ENCODE measurements at regions not wholly inside any gene's neighbourhood (a gene's known extent, or its start where the extent isn't known, plus 50 kb on each side); places are given as distances from the start of the nearest gene placed in this dataset.
"Not testable (repeated sequence)": the region's sequence is repeated elsewhere in the genome, so short reads cannot be mapped to it uniquely, and the experiment has no call there.

GRCh38 chr2:113356284-113356683, 77.6 kb upstream of the PAX8 start:
- H3K36me3 Mint-ChIP-seq; H3K9me3 ChIP-seq (ENCODE audit: control insufficient read depth in 1 of 2, low read length in 2 of 2); H3K27ac Mint-ChIP-seq; CTCF ChIA-PET (ENCODE audit: partially characterized antibody); H3K27ac ChIP-seq (ENCODE audit: low read depth, low read length); H3K4me1 Mint-ChIP-seq; POLR2A ChIA-PET (ENCODE audit: partially characterized antibody); H3K27me3 ChIP-seq (ENCODE audit: insufficient read depth, low read length); H3K36me3 ChIP-seq (ENCODE audit: insufficient read depth, low read length); intact Hi-C loops (cut with micrococcal nuclease); H3K4me1 ChIP-seq (ENCODE audit: insufficient read depth, low read length); H3K4me3 Mint-ChIP-seq; H3K4me3 ChIP-seq (ENCODE audit: low read length in 2 of 2); DNase-seq; H3K9me3 Mint-ChIP-seq: not testable (repeated sequence)
- H3K27me3 Mint-ChIP-seq, result peaks cover 6 to 16% of the 10 kb centered on the region in 2 donors

DNA sequence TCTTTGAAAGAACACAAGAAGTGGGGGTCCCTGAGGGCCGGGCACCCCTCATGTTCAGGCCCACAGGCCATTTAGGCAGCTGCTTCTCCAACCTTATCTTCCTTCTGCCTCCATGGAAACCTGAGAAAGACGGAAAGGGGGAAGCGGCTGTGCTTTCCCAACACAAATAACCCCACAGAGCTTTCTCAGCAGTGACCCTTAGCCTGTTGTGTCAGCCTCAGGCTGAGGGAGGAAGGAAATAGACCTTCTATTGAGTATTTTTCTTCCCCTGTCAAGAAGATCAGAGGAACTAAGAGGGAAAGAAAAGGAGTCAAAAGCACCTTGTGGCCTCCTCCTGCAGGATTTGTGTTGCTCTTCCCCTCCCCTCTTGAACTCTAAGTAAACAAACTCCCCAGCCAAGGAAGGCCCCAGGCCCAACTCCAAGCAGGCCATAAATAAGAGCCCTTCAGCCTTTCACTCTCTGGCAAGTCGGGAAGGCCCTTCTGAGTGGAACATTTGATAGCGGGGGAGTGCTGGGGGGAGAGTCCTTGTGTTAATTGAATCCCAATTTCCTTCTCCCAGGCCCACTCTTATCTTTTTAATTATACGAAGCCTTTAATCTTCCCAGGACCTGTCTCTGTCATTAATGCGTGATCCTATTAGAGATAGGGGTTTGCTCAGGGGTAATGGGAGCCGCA, 76.8 kb upstream of the PAX8 start:
- H3K4me3 ChIP-seq (ENCODE audit: low read length in 2 of 2); CTCF ChIA-PET (ENCODE audit: partially characterized antibody); POLR2A ChIA-PET (ENCODE audit: partially characterized antibody); H3K36me3 ChIP-seq (ENCODE audit: insufficient read depth, low read length); intact Hi-C loops (cut with micrococcal nuclease); H3K27me3 ChIP-seq (ENCODE audit: insufficient read depth, low read length); DNase-seq; H3K4me3 Mint-ChIP-seq; H3K9me3 Mint-ChIP-seq; H3K27ac ChIP-seq (ENCODE audit: low read depth, low read length); H3K9me3 ChIP-seq (ENCODE audit: control insufficient read depth in 1 of 2, low read length in 2 of 2); H3K36me3 Mint-ChIP-seq; H3K27ac Mint-ChIP-seq; H3K4me1 ChIP-seq (ENCODE audit: insufficient read depth, low read length); H3K4me1 Mint-ChIP-seq: not testable (repeated sequence)
- peaks cover 6 to 16% of the 10 kb centered on the region in 2 donors for H3K27me3 Mint-ChIP-seq

DNA sequence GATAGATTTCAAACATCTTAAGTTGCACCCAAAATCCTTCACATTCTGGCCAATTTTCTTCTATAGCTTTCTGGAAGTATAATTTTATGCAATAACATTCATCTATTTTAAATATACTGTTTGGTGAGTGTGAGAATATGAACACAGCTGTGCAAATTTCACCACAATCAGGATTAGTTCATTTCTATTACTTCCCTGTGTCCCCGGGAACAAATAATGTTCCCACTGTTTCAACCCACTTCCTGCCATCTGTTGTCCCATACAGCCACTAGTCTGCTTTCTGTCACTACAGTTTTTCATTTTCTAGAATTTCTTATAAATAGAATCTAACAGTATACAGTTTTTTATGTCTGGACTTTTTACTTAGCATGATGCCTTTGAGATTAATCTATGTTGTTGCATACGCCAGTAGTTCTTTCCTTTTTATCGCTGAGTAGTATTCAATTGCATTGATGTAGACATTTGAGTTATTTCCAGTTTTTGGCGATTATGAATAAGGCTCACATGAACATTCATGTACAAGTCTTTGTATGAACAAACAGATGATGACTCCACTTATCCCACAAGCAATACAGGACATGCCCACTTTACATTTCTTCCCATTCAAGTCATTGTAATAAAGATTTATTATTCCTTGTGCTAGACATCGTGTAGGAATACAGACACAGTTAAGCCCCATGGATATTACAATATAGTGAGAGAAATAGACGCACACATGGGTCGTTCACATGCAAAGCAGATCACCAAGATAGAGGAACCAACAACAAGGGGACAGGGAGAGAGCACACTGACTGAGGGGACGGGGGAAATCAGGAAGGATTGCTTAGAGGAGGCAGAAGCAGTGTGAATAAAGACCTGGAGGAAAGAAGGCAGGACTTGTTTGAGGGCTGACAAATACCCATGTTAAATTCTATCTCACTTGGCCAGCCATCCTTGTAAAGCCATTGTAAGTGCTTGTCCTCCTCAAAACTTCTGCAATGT, 72.9 kb upstream of the PAX8 start:
- Mint-ChIP-seq H3K27ac (no peak overlapping the region), H3K9me3 (no peaks in the 10 kb centered on the region), H3K4me3 (no peak overlapping the region), H3K4me1 (no peaks in the 10 kb centered on the region), H3K27me3 (peaks cover 6 to 16% of the 10 kb centered on the region in 2 donors), H3K36me3 (no peaks in the 10 kb centered on the region)
- CTCF ChIA-PET (ENCODE audit: partially characterized antibody), result interaction anchor here (0.6 kb wide), 1 partner anchor 19 kb away, joined by 3 read pairs; no protein-coding TSS in a partner anchor
- H3K4me1 ChIP-seq (ENCODE audit: insufficient read depth, low read length), result no peaks in the 10 kb centered on the region
- no peaks in the 10 kb centered on the region for H3K9me3 ChIP-seq (ENCODE audit: control insufficient read depth in 1 of 2, low read length in 2 of 2)
- no peak overlapping the region for H3K4me3 ChIP-seq (ENCODE audit: low read length in 2 of 2)
- no peak overlapping the region for H3K27ac ChIP-seq (ENCODE audit: low read depth, low read length)
- DNase-seq, result no peak
- POLR2A ChIA-PET (ENCODE audit: partially characterized antibody), result no interaction called here
- H3K27me3 ChIP-seq (ENCODE audit: insufficient read depth, low read length), result peaks cover 9% of the 10 kb centered on the region
- H3K36me3 ChIP-seq (ENCODE audit: insufficient read depth, low read length), result no peaks in the 10 kb centered on the region
- intact Hi-C loops (cut with micrococcal nuclease), result no loop called here

DNA sequence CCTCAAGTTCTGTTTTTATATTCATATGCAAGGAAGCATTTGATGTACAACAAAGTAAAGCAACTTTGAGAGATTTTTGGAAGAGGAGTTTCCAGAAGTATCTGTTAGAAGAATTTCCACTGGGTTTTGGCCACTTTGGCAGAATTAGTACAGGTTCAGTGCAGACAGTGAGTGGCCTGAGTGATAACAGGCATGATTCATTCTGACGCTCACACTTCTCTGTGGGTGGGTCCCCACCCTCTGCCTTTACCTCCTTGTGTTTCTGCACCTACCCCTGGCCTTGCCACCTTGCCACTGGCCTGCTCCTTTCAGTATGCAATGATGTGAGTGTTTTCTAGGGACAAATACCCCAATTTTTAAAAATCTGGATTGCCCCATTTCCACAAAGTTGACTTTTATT, 65.1 kb upstream of the PAX8 start:
- POLR2A ChIA-PET (ENCODE audit: partially characterized antibody); DNase-seq; H3K4me3 Mint-ChIP-seq; H3K36me3 Mint-ChIP-seq; H3K27ac Mint-ChIP-seq; H3K36me3 ChIP-seq (ENCODE audit: insufficient read depth, low read length); H3K4me1 ChIP-seq (ENCODE audit: insufficient read depth, low read length); intact Hi-C loops (cut with micrococcal nuclease); H3K27me3 ChIP-seq (ENCODE audit: insufficient read depth, low read length); H3K9me3 Mint-ChIP-seq; H3K27ac ChIP-seq (ENCODE audit: low read depth, low read length); H3K9me3 ChIP-seq (ENCODE audit: control insufficient read depth in 1 of 2, low read length in 2 of 2); H3K4me3 ChIP-seq (ENCODE audit: low read length in 2 of 2); H3K4me1 Mint-ChIP-seq; CTCF ChIA-PET (ENCODE audit: partially characterized antibody): not testable (repeated sequence)
- peaks cover 14 to 17% of the 10 kb centered on the region in 2 donors for H3K27me3 Mint-ChIP-seq

GRCh38 chr2:113342650-113343049, 63.9 kb upstream of the PAX8 start:
- H3K4me3 ChIP-seq (ENCODE audit: low read length in 2 of 2), result no peak overlapping the region
- H3K27me3 ChIP-seq (ENCODE audit: insufficient read depth, low read length), result no peaks in the 10 kb centered on the region
- DNase-seq, result peak in 1 of 5 donors; percentile 9
- H3K4me1 Mint-ChIP-seq, result peaks cover 0 to 7% (median 0%) of the 10 kb centered on the region in 4 donors
- peak overlapping the region in 1 of 8 donors; percentile 21 for H3K4me3 Mint-ChIP-seq
- no peaks in the 10 kb centered on the region for H3K4me1 ChIP-seq (ENCODE audit: insufficient read depth, low read length)
- no peaks in the 10 kb centered on the region for H3K9me3 Mint-ChIP-seq
- H3K27me3 Mint-ChIP-seq, result peaks cover 17 to 20% of the 10 kb centered on the region in 2 donors
- H3K9me3 ChIP-seq (ENCODE audit: control insufficient read depth in 1 of 2, low read length in 2 of 2), result no peaks in the 10 kb centered on the region
- H3K36me3 ChIP-seq (ENCODE audit: insufficient read depth, low read length), result no peaks in the 10 kb centered on the region
- CTCF ChIA-PET (ENCODE audit: partially characterized antibody), result no interaction called here
- intact Hi-C loops (cut with micrococcal nuclease), result no loop called here
- no peak overlapping the region for H3K27ac Mint-ChIP-seq
- no peak overlapping the region for H3K27ac ChIP-seq (ENCODE audit: low read depth, low read length)
- POLR2A ChIA-PET (ENCODE audit: partially characterized antibody), result no interaction called here
- no peaks in the 10 kb centered on the region for H3K36me3 Mint-ChIP-seq

DNA sequence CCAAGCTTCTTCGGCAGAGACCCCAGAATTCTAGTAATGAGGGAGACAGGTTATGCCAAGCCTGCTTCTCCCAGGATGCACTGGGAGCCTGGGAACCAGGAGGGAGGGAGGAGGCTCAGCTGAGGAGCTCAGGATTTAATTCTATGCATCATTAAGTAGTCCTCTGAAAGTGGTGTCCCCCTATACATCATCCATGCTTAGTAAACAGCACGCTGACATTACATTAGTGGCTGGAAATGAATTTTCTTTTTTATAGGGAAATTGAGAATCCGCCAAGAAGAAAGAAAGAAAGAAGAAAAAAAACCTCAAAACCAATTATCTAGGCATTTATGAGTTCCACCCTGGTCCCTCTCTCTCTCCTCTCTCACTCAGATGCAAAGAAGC, 63.1 kb upstream of the PAX8 start:
- H3K4me3 Mint-ChIP-seq; H3K27ac Mint-ChIP-seq; H3K4me1 ChIP-seq (ENCODE audit: insufficient read depth, low read length); H3K9me3 ChIP-seq (ENCODE audit: control insufficient read depth in 1 of 2, low read length in 2 of 2); H3K9me3 Mint-ChIP-seq; DNase-seq; H3K27me3 ChIP-seq (ENCODE audit: insufficient read depth, low read length); H3K36me3 ChIP-seq (ENCODE audit: insufficient read depth, low read length); H3K4me1 Mint-ChIP-seq; H3K27ac ChIP-seq (ENCODE audit: low read depth, low read length); POLR2A ChIA-PET (ENCODE audit: partially characterized antibody); CTCF ChIA-PET (ENCODE audit: partially characterized antibody); H3K36me3 Mint-ChIP-seq; intact Hi-C loops (cut with micrococcal nuclease); H3K4me3 ChIP-seq (ENCODE audit: low read length in 2 of 2): not testable (repeated sequence)
- peaks cover 20 to 23% of the 10 kb centered on the region in 2 donors for H3K27me3 Mint-ChIP-seq

- Histone ChIP-seq H3K9me3 (ENCODE audit: control insufficient read depth in 1 of 2, low read length in 2 of 2) (no peaks in the 10 kb centered on the region), H3K4me1 (ENCODE audit: insufficient read depth, low read length) (no peaks in the 10 kb centered on the region), H3K27me3 (ENCODE audit: insufficient read depth, low read length) (no peaks in the 10 kb centered on the region), H3K36me3 (ENCODE audit: insufficient read depth, low read length) (no peaks in the 10 kb centered on the region), H3K4me3 (ENCODE audit: low read length in 2 of 2) (no peak overlapping the region), H3K27ac (ENCODE audit: low read depth, low read length) (no peak overlapping the region)
- intact Hi-C loops (cut with micrococcal nuclease), result no loop called here
- no peaks in the 10 kb centered on the region for H3K36me3 Mint-ChIP-seq
- H3K4me1 Mint-ChIP-seq, result peaks cover 0 to 7% (median 0%) of the 10 kb centered on the region in 4 donors
- CTCF ChIA-PET (ENCODE audit: partially characterized antibody), result no interaction called here
- no peak overlapping the region for H3K27ac Mint-ChIP-seq
- H3K27me3 Mint-ChIP-seq, result peaks cover 22 to 25% of the 10 kb centered on the region in 2 donors
- POLR2A ChIA-PET (ENCODE audit: partially characterized antibody), result no interaction called here
- H3K9me3 Mint-ChIP-seq, result no peaks in the 10 kb centered on the region
- no peak for DNase-seq
- no peak overlapping the region for H3K4me3 Mint-ChIP-seq
These were observed 62.6 kb upstream of the PAX8 start for GRCh38 chr2:113341191-113341869.
